B cell (primary cell): ENCODE measurements at regions not wholly inside any gene's neighbourhood (a gene's known extent, or its start where the extent isn't known, plus 50 kb on each side); places are given as distances from the start of the nearest gene placed in this dataset.

Experiments
- ATAC-seq: fragments of 200-7000 bp; cut with Tn5 transposase; one replicate; pipeline ENCODE4 v1.10.0; 2021; ENCODE audit warnings: low read depth, mild to moderate bottlenecking, moderate number of reproducible peaks, moderate library complexity
- CTCF ChIA-PET: fragments of 350-600 bp; sonication (Branson Sonifier 250); formaldehyde crosslinking; loops from one replicate; lab custom pipeline; 2021; ENCODE audit warnings: antibody characterized with exemption, inconsistent platforms; lab: Charles Lee
- POLR2A ChIA-PET: fragments of 350-600 bp; sonication (Branson Sonifier 250); formaldehyde crosslinking; loops from one replicate; lab custom pipeline; 2021; ENCODE audit warnings: antibody characterized with exemption; lab: Charles Lee
- DNase-seq: peaks from one replicate; pipeline ENCODE4 v3.0.0; 2013
- H2AFZ ChIP-seq: 2 replicates; pipeline ENCODE4 v1.6.1; 2012; ENCODE audit warnings: mild to moderate bottlenecking, low read depth, low read length; ENCODE audit not compliant: insufficient read depth, poor library complexity, severe bottlenecking
- H3K27ac ChIP-seq, 2 donors: 1 replicate in 1 of 2; 2 replicates in 1 of 2; pipeline ENCODE4 v1.5.1; 2012 to 2013; ENCODE audit warnings: low read length in 2 of 2, mild to moderate bottlenecking in 2 of 2, moderate library complexity in 1 of 2
- H3K27me3 ChIP-seq, 4 experiments: fragments of 200-600 bp in 1 of 4; sonication (generic) in 1 of 4; replicated peaks in 1 of 4; 1 replicate in 2 of 4; 2 replicates in 2 of 4; pipeline versions ENCODE4 v1.6.1 to v1.7.0; 2013 to 2016; ENCODE audit warnings: low read length in 3 of 4, mild to moderate bottlenecking in 2 of 4, mixed read lengths in 1 of 4, moderate library complexity in 1 of 4; ENCODE audit not compliant: insufficient read depth in 4 of 4, control insufficient read depth in 3 of 4; ENCODE audit errors: control extremely low read depth in 1 of 4
- H3K36me3 ChIP-seq, 2 experiments: replicated peaks in 1 of 2; 1 replicate in 1 of 2; 2 replicates in 1 of 2; pipeline versions ENCODE4 v1.6.1 to v1.7.1; 2013; ENCODE audit warnings: low read length in 1 of 2; ENCODE audit not compliant: insufficient read depth in 2 of 2, control insufficient read depth in 1 of 2; ENCODE audit errors: control extremely low read depth in 1 of 2, extremely low read depth in 1 of 2
- H3K4me1 ChIP-seq, 2 donors: fragments of 200-600 bp in 1 of 2; sonication (generic) in 1 of 2; 1 replicate in 1 of 2; 2 replicates in 1 of 2; pipeline versions ENCODE4 v1.5.1 to v1.6.1; 2013 to 2017; ENCODE audit warnings: low read length in 2 of 2; ENCODE audit not compliant: control insufficient read depth in 2 of 2, insufficient read depth in 2 of 2
- H3K4me2 ChIP-seq: replicated peaks from 2 replicates; pipeline ENCODE3; 2012; ENCODE audit warnings: mild to moderate bottlenecking, low read depth, low read length; ENCODE audit not compliant: poor library complexity, severe bottlenecking
- H3K4me3 ChIP-seq, 5 experiments: fragments of 200-600 bp in 1 of 5; sonication (generic) in 1 of 5; 1 replicate in 3 of 5; 2 replicates in 2 of 5; pipeline versions ENCODE4 v1.5.1 to v1.7.0; 2011 to 2016; ENCODE audit warnings: low read length in 4 of 5, mild to moderate bottlenecking in 4 of 5, low read depth in 2 of 5, control low read depth in 1 of 5, moderate library complexity in 1 of 5; ENCODE audit not compliant: insufficient read depth in 1 of 5; ENCODE audit errors: control extremely low read depth in 1 of 5, extremely low read depth in 1 of 5
- H3K79me2 ChIP-seq: fragments of 200-600 bp; sonication (generic); one replicate; pipeline ENCODE4 v1.6.0; 2016; ENCODE audit warnings: low read length; ENCODE audit not compliant: control insufficient read depth, insufficient read depth
- H3K9ac ChIP-seq: fragments of 200-600 bp; sonication (generic); 2 replicates; pipeline ENCODE4 v1.6.1; 2017; ENCODE audit warnings: mild to moderate bottlenecking, low read length, moderate library complexity
- H3K9me3 ChIP-seq, 3 donors: one replicate each; pipeline versions ENCODE4 v1.6.1 to v1.7.1; 2013; ENCODE audit warnings: low read length in 2 of 3; ENCODE audit not compliant: control insufficient read depth in 2 of 3, insufficient read depth in 1 of 3; ENCODE audit errors: control extremely low read depth in 1 of 3
- H4K20me1 ChIP-seq: 2 replicates; pipeline ENCODE4 v1.6.0; 2012; ENCODE audit warnings: mild to moderate bottlenecking, low read length; ENCODE audit not compliant: insufficient read depth, control insufficient read depth, poor library complexity, severe bottlenecking
- H3K27ac Mint-ChIP-seq: one replicate; pipeline ENCODE4 v1.8.0; 2021; ENCODE audit warnings: mixed read lengths
- H3K27me3 Mint-ChIP-seq: one replicate; pipeline ENCODE4 v1.8.0; 2021; ENCODE audit warnings: mixed read lengths
- H3K4me1 Mint-ChIP-seq: one replicate; pipeline ENCODE4 v1.8.0; 2021; ENCODE audit warnings: mixed read lengths
- H3K4me3 Mint-ChIP-seq: one replicate; pipeline ENCODE4 v1.8.0; 2021; ENCODE audit warnings: mixed read lengths
- H3K9me3 Mint-ChIP-seq: one replicate; pipeline ENCODE4 v1.8.0; 2022; ENCODE audit warnings: mixed read lengths; ENCODE audit not compliant: insufficient read depth
- EZH2 ChIP-seq: IDR thresholded peaks from 2 replicates; pipeline ENCODE4 v1.6.1; 2012; ENCODE audit warnings: borderline replicate concordance, low read depth, mild to moderate bottlenecking, moderate library complexity, low read length; ENCODE audit not compliant: insufficient read depth, poor library complexity, severe bottlenecking
- WGBS: methylation state at CpG from one replicate; pipeline ENCODE4 v1.1.5; 2013; ENCODE audit warnings: missing lambda C conversion rate; ENCODE audit not compliant: insufficient coverage; 5-methylcytosine and 5-hydroxymethylcytosine counted together
- intact Hi-C: fragments of 100-400 bp; cut with micrococcal nuclease; formaldehyde crosslinking; loops from one replicate; pipeline ENCODE4 v1.10.0; 2022
- TF ChIP-seq, protein P1 (sequence below): fragments of 200-600 bp; IDR thresholded peaks from one replicate; pipeline ENCODE4 v1.8.0; 2022; ENCODE audit warnings: antibody characterized with exemption, mild to moderate bottlenecking

DNA sequence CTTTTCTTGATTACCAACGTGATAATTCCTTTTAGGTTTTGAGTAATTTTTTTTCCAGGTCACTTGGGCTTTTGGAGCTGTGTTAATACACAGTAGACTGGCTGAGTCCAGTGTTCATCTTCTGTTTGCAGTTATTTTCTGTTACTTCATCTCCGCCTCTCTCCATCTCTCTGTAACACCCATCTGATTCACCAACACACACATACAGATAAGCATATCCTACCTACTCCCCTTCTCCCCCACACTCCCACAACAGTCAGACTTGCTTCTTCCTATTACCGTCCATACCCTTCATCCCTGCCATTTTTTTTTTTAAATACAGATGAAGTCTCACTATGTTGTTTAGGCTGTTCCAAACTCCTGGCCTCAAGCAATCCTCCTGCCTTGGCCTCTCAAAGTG, 72.7 kb upstream of the MANSC4 start:
- DNase-seq, result no peak
- H3K9me3 Mint-ChIP-seq, result peaks cover 9% of the 10 kb centered on the region
- Histone ChIP-seq H3K79me2 (no peaks in the 10 kb centered on the region), H3K36me3 (no peaks in the 10 kb centered on the region), H3K27ac (no peak overlapping the region), H3K4me1 (no peaks in the 10 kb centered on the region), H3K27me3 (peaks cover 0 to under 1% (median 0%) of the 10 kb centered on the region in 4 experiments), H3K4me2 (no peak overlapping the region), H3K9me3 (peaks cover 0 to under 1% (median 0%) of the 10 kb centered on the region in 3 donors), H4K20me1 (no peaks in the 10 kb centered on the region), H2AFZ (no peak overlapping the region), H3K4me3 (no peak overlapping the region), H3K9ac (no peak overlapping the region)
- no peak overlapping the region for H3K27ac Mint-ChIP-seq
- H3K4me1 Mint-ChIP-seq, result no peaks in the 10 kb centered on the region
- 100% methylated on average over 2 of the region's 3 CpGs for WGBS
- no peak for ATAC-seq
- no peak overlapping the region for H3K4me3 Mint-ChIP-seq
- POLR2A ChIA-PET, result no interaction called here
- intact Hi-C loops, result no loop called here
- TF ChIP-seq EZH2, result no peak
- TF ChIP-seq, protein P1, sequence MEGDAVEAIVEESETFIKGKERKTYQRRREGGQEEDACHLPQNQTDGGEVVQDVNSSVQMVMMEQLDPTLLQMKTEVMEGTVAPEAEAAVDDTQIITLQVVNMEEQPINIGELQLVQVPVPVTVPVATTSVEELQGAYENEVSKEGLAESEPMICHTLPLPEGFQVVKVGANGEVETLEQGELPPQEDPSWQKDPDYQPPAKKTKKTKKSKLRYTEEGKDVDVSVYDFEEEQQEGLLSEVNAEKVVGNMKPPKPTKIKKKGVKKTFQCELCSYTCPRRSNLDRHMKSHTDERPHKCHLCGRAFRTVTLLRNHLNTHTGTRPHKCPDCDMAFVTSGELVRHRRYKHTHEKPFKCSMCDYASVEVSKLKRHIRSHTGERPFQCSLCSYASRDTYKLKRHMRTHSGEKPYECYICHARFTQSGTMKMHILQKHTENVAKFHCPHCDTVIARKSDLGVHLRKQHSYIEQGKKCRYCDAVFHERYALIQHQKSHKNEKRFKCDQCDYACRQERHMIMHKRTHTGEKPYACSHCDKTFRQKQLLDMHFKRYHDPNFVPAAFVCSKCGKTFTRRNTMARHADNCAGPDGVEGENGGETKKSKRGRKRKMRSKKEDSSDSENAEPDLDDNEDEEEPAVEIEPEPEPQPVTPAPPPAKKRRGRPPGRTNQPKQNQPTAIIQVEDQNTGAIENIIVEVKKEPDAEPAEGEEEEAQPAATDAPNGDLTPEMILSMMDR, result no peak
- H3K27me3 Mint-ChIP-seq, result no peaks in the 10 kb centered on the region
- CTCF ChIA-PET, result no interaction called here
